ENCODE measurements at regions not wholly inside any gene's neighbourhood (a gene's known extent, or its start where the extent isn't known, plus 50 kb on each side); places are given as distances from the start of the nearest gene placed in this dataset.
"Not testable (repeated sequence)": the region's sequence is repeated elsewhere in the genome, so short reads cannot be mapped to it uniquely, and the experiment has no call there.

DNA sequence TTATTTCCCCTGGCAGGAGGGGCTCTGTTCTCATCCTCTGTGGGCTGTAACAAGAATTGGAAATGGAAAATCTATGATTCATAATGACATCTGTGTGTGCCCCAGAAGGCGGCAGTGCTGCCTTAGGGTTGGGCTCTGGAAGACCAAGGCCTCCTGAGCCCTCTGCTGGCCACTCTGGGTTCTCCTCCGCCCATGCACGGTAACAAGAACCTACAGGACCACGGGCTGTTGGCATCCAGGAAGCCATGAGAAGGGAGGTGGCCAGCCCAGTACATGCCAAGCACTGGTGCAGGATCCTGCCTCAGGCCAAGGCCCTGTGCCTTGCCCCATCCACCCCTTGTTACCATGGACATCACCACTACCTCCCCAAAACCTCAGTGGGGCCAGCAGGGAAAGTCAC lies 454.2 kb downstream of the TP53TG3F start:
- H3K27ac Mint-ChIP-seq; H3K9me3 Mint-ChIP-seq; H3K4me3 Mint-ChIP-seq; POLR2A ChIA-PET; H3K4me1 Mint-ChIP-seq; ATAC-seq (ENCODE audit: low read depth); H3K36me3 Mint-ChIP-seq; H3K27me3 Mint-ChIP-seq; DNase-seq: not testable (repeated sequence)

DNA sequence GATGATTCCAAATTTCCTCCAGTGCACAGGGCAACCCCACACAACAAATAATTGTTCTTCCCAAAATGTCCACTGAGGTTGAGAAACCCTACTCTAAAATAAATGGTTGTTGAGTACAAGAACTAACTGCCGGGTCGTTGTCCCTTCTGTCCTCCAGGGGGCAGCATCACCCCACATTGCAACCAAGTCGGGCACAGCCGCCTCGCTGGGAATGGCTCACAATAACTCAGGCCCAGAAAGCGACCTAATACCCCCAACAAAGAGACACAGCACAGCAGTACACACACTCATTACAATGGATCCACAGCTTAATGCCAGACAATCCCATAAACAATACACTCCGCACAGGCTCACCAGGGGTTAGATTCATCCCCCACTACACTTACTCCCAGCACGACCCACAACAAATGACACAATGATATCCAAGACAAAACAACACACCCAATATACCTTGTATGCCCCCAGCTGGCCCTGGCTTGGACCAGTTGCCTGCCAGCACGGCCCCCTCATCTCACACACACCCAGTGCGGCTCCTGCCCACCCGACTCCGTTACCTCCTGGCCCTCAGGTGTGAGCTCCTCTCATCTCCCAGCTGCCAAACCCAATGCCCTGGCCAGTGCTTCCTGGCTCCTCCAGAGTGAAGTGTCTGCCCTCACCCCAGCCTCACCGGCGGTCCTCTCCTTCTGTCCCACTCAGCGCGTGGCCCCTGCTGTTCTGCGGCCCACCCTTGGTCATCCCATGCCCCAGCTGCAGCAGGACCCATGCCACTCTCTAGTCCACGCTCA lies 461.5 kb downstream of the TP53TG3F start:
- H3K27me3 Mint-ChIP-seq, H3K27ac Mint-ChIP-seq, POLR2A ChIA-PET, H3K4me3 Mint-ChIP-seq, DNase-seq, H3K4me1 Mint-ChIP-seq, H3K9me3 Mint-ChIP-seq, H3K36me3 Mint-ChIP-seq: not testable (repeated sequence)
- ATAC-seq (ENCODE audit: low read depth) = peak; percentile 47

DNA sequence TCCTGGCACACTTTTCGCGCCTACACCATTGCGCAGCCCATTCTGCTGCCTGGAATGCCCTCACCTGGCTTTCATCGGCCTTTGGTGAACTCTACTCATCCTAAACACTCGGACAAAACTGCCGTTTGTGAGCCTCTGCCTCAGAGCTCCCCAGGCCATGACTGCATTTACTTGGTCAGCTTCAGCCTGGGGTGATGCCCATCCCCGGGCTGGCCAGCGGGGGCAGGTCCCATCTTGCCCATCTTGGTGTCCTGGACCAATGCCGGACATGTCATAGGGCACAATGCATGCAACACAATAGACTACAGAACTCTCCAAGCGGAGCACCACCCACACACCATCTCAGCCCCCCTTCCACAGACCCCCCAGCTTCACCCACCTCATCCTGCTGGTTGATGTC lies 463.5 kb downstream of the TP53TG3F start:
- ATAC-seq (ENCODE audit: low read depth); H3K4me3 Mint-ChIP-seq; H3K36me3 Mint-ChIP-seq; POLR2A ChIA-PET; H3K27ac Mint-ChIP-seq; H3K9me3 Mint-ChIP-seq; H3K4me1 Mint-ChIP-seq; DNase-seq; H3K27me3 Mint-ChIP-seq: not testable (repeated sequence)

- not testable (repeated sequence) for H3K9me3 Mint-ChIP-seq
These were observed 468.6 kb downstream of the TP53TG3F start for GRCh38 chr16:33928026-33928425.

GRCh38 chr16:33932191-33932590 lies 472.8 kb downstream of the TP53TG3F start:
- H3K27me3 Mint-ChIP-seq; H3K4me1 Mint-ChIP-seq; H3K4me3 Mint-ChIP-seq; H3K36me3 Mint-ChIP-seq; H3K27ac Mint-ChIP-seq; DNase-seq; H3K9me3 Mint-ChIP-seq; POLR2A ChIA-PET; ATAC-seq (ENCODE audit: low read depth): not testable (repeated sequence)

More at GRCh38 chr16:33928026-33928425, 468.6 kb downstream of the TP53TG3F start:
- POLR2A ChIA-PET; H3K27me3 Mint-ChIP-seq; H3K36me3 Mint-ChIP-seq; H3K4me1 Mint-ChIP-seq; H3K27ac Mint-ChIP-seq; DNase-seq; H3K4me3 Mint-ChIP-seq; ATAC-seq (ENCODE audit: low read depth): not testable (repeated sequence)

GRCh38 chr16:33933039-33933438 lies 473.6 kb downstream of the TP53TG3F start:
- not testable (repeated sequence) for H3K9me3 Mint-ChIP-seq, H3K4me3 Mint-ChIP-seq

DNA sequence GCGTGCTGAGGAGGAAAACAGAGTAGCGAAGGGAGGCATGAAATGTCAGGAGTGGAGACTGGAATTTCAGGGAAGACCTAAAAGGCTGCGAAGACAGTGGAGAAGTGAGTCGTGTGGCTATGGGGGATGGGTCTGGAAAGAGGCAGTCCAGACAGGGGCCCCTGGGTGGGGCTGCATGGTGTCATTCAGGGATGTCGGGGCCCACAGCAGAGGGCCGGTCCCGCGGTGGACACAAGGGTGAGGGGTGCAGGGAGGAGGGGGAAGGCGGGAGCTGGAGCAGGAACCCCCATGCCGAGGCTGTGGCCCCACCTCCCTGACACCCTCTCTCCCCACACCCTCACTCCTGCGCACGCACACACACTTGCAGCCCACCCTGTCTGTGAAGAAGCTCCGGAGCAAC lies 476.4 kb downstream of the TP53TG3F start:
- ATAC-seq (ENCODE audit: low read depth); H3K36me3 Mint-ChIP-seq; DNase-seq; H3K27me3 Mint-ChIP-seq; H3K9me3 Mint-ChIP-seq; H3K4me3 Mint-ChIP-seq; H3K4me1 Mint-ChIP-seq; H3K27ac Mint-ChIP-seq; POLR2A ChIA-PET: not testable (repeated sequence)

More at GRCh38 chr16:33933039-33933438, 473.6 kb downstream of the TP53TG3F start:
- H3K36me3 Mint-ChIP-seq; DNase-seq; POLR2A ChIA-PET; H3K4me1 Mint-ChIP-seq; H3K27ac Mint-ChIP-seq; H3K27me3 Mint-ChIP-seq; ATAC-seq (ENCODE audit: low read depth): not testable (repeated sequence)

- ATAC-seq (ENCODE audit: low read depth); H3K4me1 Mint-ChIP-seq: not testable (repeated sequence)
These were observed 478.7 kb downstream of the TP53TG3F start for GRCh38 chr16:33938097-33938496.

DNA sequence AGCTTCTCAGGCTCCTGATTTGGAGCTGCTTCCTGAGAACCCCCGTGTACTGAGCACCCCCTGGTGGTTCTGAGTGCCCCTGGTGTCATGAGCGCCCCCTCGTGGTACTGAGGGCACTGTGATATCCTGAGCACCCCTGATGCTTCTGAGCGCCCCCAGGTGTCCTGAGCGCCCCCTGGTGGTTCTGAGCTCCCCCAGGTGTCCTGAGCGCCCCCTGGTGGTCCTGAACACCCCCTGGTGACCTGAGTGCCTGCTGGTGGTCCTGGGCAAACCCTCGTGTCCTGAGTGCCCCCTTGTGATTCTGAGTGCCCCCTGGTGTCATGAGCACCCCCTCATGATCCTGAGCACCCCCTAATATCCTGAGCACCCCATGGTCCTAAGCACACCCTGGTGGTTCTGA lies 502.1 kb downstream of the TP53TG3F start:
- DNase-seq; H3K4me3 Mint-ChIP-seq; H3K4me1 Mint-ChIP-seq; POLR2A ChIA-PET; H3K36me3 Mint-ChIP-seq; ATAC-seq (ENCODE audit: low read depth); H3K27me3 Mint-ChIP-seq; H3K9me3 Mint-ChIP-seq; H3K27ac Mint-ChIP-seq: not testable (repeated sequence)

More at GRCh38 chr16:33938097-33938496, 478.7 kb downstream of the TP53TG3F start:
- H3K36me3 Mint-ChIP-seq, POLR2A ChIA-PET, H3K27me3 Mint-ChIP-seq, H3K9me3 Mint-ChIP-seq, DNase-seq, H3K27ac Mint-ChIP-seq, H3K4me3 Mint-ChIP-seq: not testable (repeated sequence)

DNA sequence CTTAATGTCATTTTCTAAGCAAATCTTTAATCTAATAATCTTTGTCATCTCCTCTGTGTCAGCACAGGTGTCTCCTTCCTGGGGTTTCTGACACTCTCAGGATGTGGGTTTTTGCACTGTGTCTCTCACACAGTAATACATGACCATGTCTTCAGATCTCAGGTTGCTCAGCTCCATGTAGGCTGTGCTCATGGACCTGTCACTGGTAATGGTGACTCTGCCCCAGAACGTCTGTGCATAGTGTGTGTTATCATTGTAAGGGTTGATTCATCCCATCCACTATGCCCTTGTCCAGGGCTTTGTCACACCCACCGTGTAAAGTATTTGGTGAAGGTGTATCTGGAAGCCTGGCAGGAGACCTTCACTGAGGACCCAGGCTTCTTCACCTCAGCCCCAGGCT lies 506.1 kb downstream of the TP53TG3F start:
- H3K27ac Mint-ChIP-seq; ATAC-seq (ENCODE audit: low read depth); POLR2A ChIA-PET; H3K4me1 Mint-ChIP-seq; H3K9me3 Mint-ChIP-seq; DNase-seq; H3K36me3 Mint-ChIP-seq; H3K4me3 Mint-ChIP-seq; H3K27me3 Mint-ChIP-seq: not testable (repeated sequence)

GRCh38 chr16:33966855-33967254 lies 507.4 kb downstream of the TP53TG3F start:
- H3K27me3 Mint-ChIP-seq; H3K9me3 Mint-ChIP-seq; POLR2A ChIA-PET; ATAC-seq (ENCODE audit: low read depth); H3K4me3 Mint-ChIP-seq; DNase-seq; H3K36me3 Mint-ChIP-seq; H3K4me1 Mint-ChIP-seq; H3K27ac Mint-ChIP-seq: not testable (repeated sequence)

GRCh38 chr16:33974557-33974956 lies 515.1 kb downstream of the TP53TG3F start:
- H3K27me3 Mint-ChIP-seq; DNase-seq; H3K36me3 Mint-ChIP-seq; POLR2A ChIA-PET; H3K27ac Mint-ChIP-seq; H3K4me1 Mint-ChIP-seq; H3K9me3 Mint-ChIP-seq; H3K4me3 Mint-ChIP-seq; ATAC-seq (ENCODE audit: low read depth): not testable (repeated sequence)

DNA sequence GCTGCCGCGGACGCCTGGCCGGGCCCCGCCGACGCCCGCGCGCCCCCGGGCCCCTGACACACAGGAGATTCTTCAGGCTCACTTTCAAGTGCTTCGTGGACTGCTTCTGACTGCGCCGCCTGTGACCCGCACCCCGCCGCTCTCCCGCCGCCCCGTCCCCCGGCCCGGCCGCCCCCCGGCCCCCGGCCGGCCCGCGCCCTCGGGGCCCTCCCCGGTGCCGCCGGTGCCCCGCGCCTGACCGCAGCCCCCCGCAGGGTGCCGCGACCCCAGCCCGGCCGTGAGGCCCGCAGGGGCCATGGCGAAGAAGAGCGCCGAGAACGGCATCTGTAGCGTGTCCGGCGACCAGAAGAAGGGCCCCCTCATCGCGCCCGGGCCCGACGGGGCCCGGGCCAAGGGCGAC lies 516.3 kb downstream of the TP53TG3F start:
- POLR2A ChIA-PET; ATAC-seq (ENCODE audit: low read depth): not testable (repeated sequence)

GRCh38 chr16:33976521-33976920 lies 517.1 kb downstream of the TP53TG3F start:
- ATAC-seq (ENCODE audit: low read depth); POLR2A ChIA-PET; DNase-seq; H3K36me3 Mint-ChIP-seq; H3K4me1 Mint-ChIP-seq; H3K9me3 Mint-ChIP-seq; H3K4me3 Mint-ChIP-seq; H3K27me3 Mint-ChIP-seq; H3K27ac Mint-ChIP-seq: not testable (repeated sequence)

More for the DNA sequence above, 516.3 kb downstream of the TP53TG3F start:
- H3K4me1 Mint-ChIP-seq, H3K27me3 Mint-ChIP-seq, DNase-seq, H3K4me3 Mint-ChIP-seq, H3K9me3 Mint-ChIP-seq, H3K36me3 Mint-ChIP-seq, H3K27ac Mint-ChIP-seq: not testable (repeated sequence)

Data from activated naive CD8-positive, alpha-beta T cell treated with anti-CD3 and anti-CD28 coated beads, Interleukin-2, amount 10 ng/mL, durations not matched to agents 7 days and 5 days (primary cell).